ENCODE measurements at regions not wholly inside any gene's neighbourhood (a gene's known extent, or its start where the extent isn't known, plus 50 kb on each side); places are given as distances from the start of the nearest gene placed in this dataset.

- Histone ChIP-seq H3K4me2 (ENCODE audit: low read depth, low read length) (no peak overlapping the region), H3K9me3 (ENCODE audit: low read length) (peaks cover 12% of the 10 kb centered on the region; the same call in 1 of the 2 replicates), H3K27me3 (ENCODE audit: control insufficient read depth in 1 of 2, insufficient read depth in 2 of 2, low read length in 2 of 2) (no peaks in the 10 kb centered on the region), H3K36me3 (replicated peaks in 1 of 2; ENCODE audit: control insufficient read depth in 1 of 2, insufficient read depth in 2 of 2, low read length in 2 of 2) (no peaks in the 10 kb centered on the region), H3K9ac (ENCODE audit: insufficient read depth, low read depth, low read length) (no peak overlapping the region), H4K20me1 (ENCODE audit: insufficient read depth, low read length) (no peaks in the 10 kb centered on the region), H3K79me2 (ENCODE audit: insufficient read depth, low read length) (no peaks in the 10 kb centered on the region), H2AFZ (ENCODE audit: low read length) (no peak overlapping the region), H3K27ac (ENCODE audit: extremely low read length, insufficient read depth, low read length) (no peak overlapping the region), H3K4me3 (replicated peaks in 1 of 3; ENCODE audit: insufficient read depth in 1 of 3, low read depth in 2 of 3, low read length in 3 of 3) (no peak overlapping the region), H3K4me1 (ENCODE audit: insufficient read depth, low read length) (no peaks in the 10 kb centered on the region)
- no TSS peak for BruUV-seq (replicated peaks)
- TF ChIP-seq GMEB2 (CRISPR knock-in tag; IDR thresholded peaks at IDR 0.05; ENCODE audit: low read depth) (no peak), REST (IDR thresholded peaks at IDR 0.05; ENCODE audit: borderline replicate concordance in 1 of 2, low read depth in 1 of 2, low read length in 2 of 2) (peak; percentile 21 to 89), MAFF (IDR thresholded peaks at IDR 0.05; ENCODE audit: low read depth, low read length) (no peak), MIER2 (CRISPR knock-in tag; IDR thresholded peaks at IDR 0.05) (peak; percentile 71; the same call in 1 of the 2 replicates), FOXK1 (CRISPR knock-in tag; IDR thresholded peaks at IDR 0.05; ENCODE audit: borderline replicate concordance, low read depth) (no peak)
- DNase-seq (ENCODE audit: low spot score) = no peak
- no peak for ATAC-seq
- ChIA-PET CTCF (ENCODE audit: low intra/inter-chr PET ratio, low total read pairs) (no interaction called here), POLR2A (no interaction called here)
- intact Hi-C loops (cut with micrococcal nuclease; ENCODE audit: unreplicated experiment) (no loop called here), in situ Hi-C loops (cut with HindIII; ENCODE audit: extremely low pct_ligation_motif_present, low pct_unique_long_range_greater_than_20kb) (no loop called here)
- 15% methylated on average over 8 of the region's 8 CpGs for WGBS (ENCODE audit: low lambda C conversion rate)
- FAIRE-seq = no peak
These were observed 304.1 kb upstream of the C16orf82 start for GRCh38 chr16:26762594-26762993.

Data from HepG2 (cell line).